ENCODE measurements at regions not wholly inside any gene's neighbourhood (a gene's known extent, or its start where the extent isn't known, plus 50 kb on each side); places are given as distances from the start of the nearest gene placed in this dataset.

DNA sequence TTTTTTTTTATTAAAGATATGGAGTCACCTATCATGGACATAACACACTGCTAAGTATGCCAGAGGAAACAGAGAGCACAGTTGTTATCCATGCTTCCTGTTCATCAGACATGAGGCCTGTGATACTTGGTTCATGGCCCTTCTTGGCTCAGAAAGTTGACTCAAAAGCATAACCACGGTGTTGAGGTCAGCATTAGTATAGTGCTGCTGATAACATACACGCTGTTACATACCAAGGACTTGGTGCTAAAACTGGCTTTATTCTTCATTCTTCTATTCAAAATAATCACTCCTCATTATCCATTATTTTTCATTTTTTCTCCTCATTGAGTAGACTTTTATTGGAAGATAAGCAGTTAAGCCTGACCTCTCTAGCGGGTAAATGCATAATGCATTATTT lies 464.1 kb downstream of the ADGRL2 start:
- WGBS, 2 donors (ENCODE audit: low coverage in 1 of 2): 71 to 78% methylated on average over 3 of the region's 3 CpGs
- Histone ChIP-seq H3K27me3 (no peaks in the 10 kb centered on the region), H3K36me3 (no peaks in the 10 kb centered on the region), H3K27ac (no peak overlapping the region), H3K9me3 (no peaks in the 10 kb centered on the region), H3K4me3 (no peak overlapping the region), H3K4me1 (no peaks in the 10 kb centered on the region)
- ATAC-seq: no peak
- no peak for TF ChIP-seq EP300 (IDR thresholded peaks at IDR 0.05)
- TF ChIP-seq CTCF (IDR thresholded peaks at IDR 0.05): no peak
- TF ChIP-seq POLR2AphosphoS5 (IDR thresholded peaks at IDR 0.05): no peak
- no peak for TF ChIP-seq POLR2A (IDR thresholded peaks at IDR 0.05)

GRCh38 chr1:82263396-82263795 lies 462.7 kb downstream of the ADGRL2 start:
- TF ChIP-seq EP300 (IDR thresholded peaks at IDR 0.05) (no peak), POLR2AphosphoS5 (IDR thresholded peaks at IDR 0.05) (no peak), CTCF (IDR thresholded peaks at IDR 0.05) (no peak), POLR2A (IDR thresholded peaks at IDR 0.05) (no peak)
- WGBS, 2 donors (ENCODE audit: low coverage in 1 of 2): 23 to 65% methylated on average over 1 of the region's 1 CpG
- no peak for ATAC-seq
- H3K4me3 ChIP-seq: no peak overlapping the region
- no peaks in the 10 kb centered on the region for H3K27me3 ChIP-seq
- H3K4me1 ChIP-seq: no peaks in the 10 kb centered on the region
- no peak overlapping the region for H3K27ac ChIP-seq
- no peaks in the 10 kb centered on the region for H3K36me3 ChIP-seq
- H3K9me3 ChIP-seq: no peaks in the 10 kb centered on the region

GRCh38 chr1:82260666-82261065 lies 459.9 kb downstream of the ADGRL2 start:
- Histone ChIP-seq H3K9me3 (no peaks in the 10 kb centered on the region), H3K4me3 (no peak overlapping the region), H3K27ac (no peak overlapping the region), H3K27me3 (no peaks in the 10 kb centered on the region), H3K36me3 (no peaks in the 10 kb centered on the region), H3K4me1 (no peaks in the 10 kb centered on the region)
- ATAC-seq: no peak
- TF ChIP-seq POLR2AphosphoS5 (IDR thresholded peaks at IDR 0.05) (no peak), CTCF (IDR thresholded peaks at IDR 0.05) (no peak), EP300 (IDR thresholded peaks at IDR 0.05) (no peak), POLR2A (IDR thresholded peaks at IDR 0.05) (no peak)
- WGBS, 2 donors (ENCODE audit: low coverage in 1 of 2): 33% methylated on average over 1 of the region's 1 CpG; no CpG with 5 or more reads in 1 of the 2 donors

DNA sequence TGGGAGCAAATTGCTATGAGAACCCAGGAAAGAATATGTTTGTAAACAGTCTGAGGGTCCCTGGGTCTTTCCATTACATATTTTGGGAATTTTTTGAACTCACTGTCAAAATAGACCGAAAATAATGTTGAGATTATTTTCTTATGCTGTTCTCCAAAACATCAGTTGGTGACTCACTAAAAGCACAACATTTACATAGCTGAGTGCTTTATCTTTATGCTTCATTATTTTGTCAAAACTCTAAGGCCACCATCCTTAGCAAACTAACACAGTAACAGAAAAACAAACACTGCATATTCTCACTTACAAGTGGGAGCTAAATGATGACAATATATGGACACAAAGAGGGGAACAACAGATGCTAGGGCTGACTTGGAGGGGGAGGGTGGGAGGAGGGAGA lies 459.3 kb downstream of the ADGRL2 start:
- ATAC-seq: no peak
- Histone ChIP-seq H3K4me3 (no peak overlapping the region), H3K27ac (no peak overlapping the region), H3K4me1 (no peaks in the 10 kb centered on the region), H3K27me3 (no peaks in the 10 kb centered on the region), H3K36me3 (no peaks in the 10 kb centered on the region), H3K9me3 (no peaks in the 10 kb centered on the region)
- 21 to 78% methylated on average over 1 of the region's 1 CpG for WGBS, 2 donors (ENCODE audit: low coverage in 1 of 2)
- no peak for TF ChIP-seq POLR2A (IDR thresholded peaks at IDR 0.05)

GRCh38 chr1:82258887-82259286 lies 458.2 kb downstream of the ADGRL2 start:
- H3K27me3 ChIP-seq: no peaks in the 10 kb centered on the region
- no peak overlapping the region for H3K27ac ChIP-seq
- no peak for ATAC-seq
- TF ChIP-seq POLR2AphosphoS5 (IDR thresholded peaks at IDR 0.05) (no peak), POLR2A (IDR thresholded peaks at IDR 0.05) (no peak), EP300 (IDR thresholded peaks at IDR 0.05) (no peak), CTCF (IDR thresholded peaks at IDR 0.05) (no peak)
- no peak overlapping the region for H3K4me3 ChIP-seq
- H3K36me3 ChIP-seq: no peaks in the 10 kb centered on the region
- 88 to 96% methylated on average over 5 of the region's 5 CpGs for WGBS, 2 donors (ENCODE audit: low coverage in 1 of 2)
- H3K4me1 ChIP-seq: no peaks in the 10 kb centered on the region
- no peaks in the 10 kb centered on the region for H3K9me3 ChIP-seq
